GM12891 (cell line): ENCODE measurements at regions not wholly inside any gene's neighbourhood (a gene's known extent, or its start where the extent isn't known, plus 50 kb on each side); places are given as distances from the start of the nearest gene placed in this dataset.
"Not testable (repeated sequence)": the region's sequence is repeated elsewhere in the genome, so short reads cannot be mapped to it uniquely, and the experiment has no call there.

ENCODE experiments used
- POLR2A ChIP-seq: IDR thresholded peaks from 2 replicates; pipeline ENCODE4 v1.6.1; 2011; ENCODE audit warnings: low read depth, low read length, control low read depth
- POLR2AphosphoS5 ChIP-seq: IDR thresholded peaks from 2 replicates; pipeline ENCODE4 v1.6.1; 2011; ENCODE audit warnings: low read depth, low read length, control low read depth

- not testable (repeated sequence) for TF ChIP-seq POLR2AphosphoS5, POLR2A
Measured at GRCh38 chr4:56134834-56135233, 186.1 kb downstream of the CEP135 start.
